ENCODE measurements at regions not wholly inside any gene's neighbourhood (a gene's known extent, or its start where the extent isn't known, plus 50 kb on each side); places are given as distances from the start of the nearest gene placed in this dataset.

- no peak for TF ChIP-seq POLR2A (IDR thresholded peaks at IDR 0.05)
- TF ChIP-seq CTCF (IDR thresholded peaks at IDR 0.05) = no peak
- no peak for TF ChIP-seq EP300 (IDR thresholded peaks at IDR 0.05)
- no peak for TF ChIP-seq POLR2AphosphoS5 (IDR thresholded peaks at IDR 0.05)
These were observed 228.9 kb downstream of the ANKRD30B start for GRCh38 chr18:14976736-14977430.
